ENCODE measurements at regions not wholly inside any gene's neighbourhood (a gene's known extent, or its start where the extent isn't known, plus 50 kb on each side); places are given as distances from the start of the nearest gene placed in this dataset.

DNA sequence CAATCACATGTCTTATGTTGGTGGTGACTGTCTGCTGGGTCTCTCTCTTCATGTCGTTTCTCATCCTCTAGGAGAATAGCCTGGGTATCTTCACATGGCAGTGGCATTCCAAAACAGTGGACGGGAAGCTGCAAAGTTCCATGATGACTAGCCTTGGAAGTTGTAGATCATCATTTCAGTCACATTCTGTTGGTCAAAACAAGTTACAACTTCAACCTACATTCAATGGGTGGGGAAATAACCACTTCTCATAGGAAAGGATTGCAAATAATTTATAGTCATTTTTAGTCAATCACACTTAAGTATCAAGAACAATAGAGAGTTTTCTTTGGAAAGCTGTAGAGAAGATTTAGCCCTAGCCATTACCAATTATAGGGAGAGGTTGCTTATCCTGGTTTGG lies 395.0 kb upstream of the CDH2 start:
- Mint-ChIP-seq H3K9me3 (peaks cover 4% of the 10 kb centered on the region), H3K27me3 (no peaks in the 10 kb centered on the region), H3K4me1 (no peaks in the 10 kb centered on the region), H3K36me3 (ENCODE audit: low read depth) (no peaks in the 10 kb centered on the region), H3K27ac (no peak overlapping the region), H3K4me3 (no peak overlapping the region)
- no peak for TF ChIP-seq CTCF (IDR thresholded peaks at IDR 0.05)
- DNase-seq (no peak), ATAC-seq (ENCODE audit: low read depth) (no peak)
- intact Hi-C loops (cut with micrococcal nuclease), result no loop called here
- ChIA-PET POLR2A (no interaction called here), CTCF (no interaction called here)

- no peaks in the 10 kb centered on the region for H3K27me3 Mint-ChIP-seq
- no peaks in the 10 kb centered on the region for H3K36me3 Mint-ChIP-seq (ENCODE audit: low read depth)
- ChIA-PET POLR2A (no interaction called here), CTCF (no interaction called here)
- peaks cover 3% of the 10 kb centered on the region for H3K9me3 Mint-ChIP-seq
- H3K4me1 Mint-ChIP-seq, result no peaks in the 10 kb centered on the region
- no peak for DNase-seq
- no peak overlapping the region for H3K4me3 Mint-ChIP-seq
- ATAC-seq (ENCODE audit: low read depth), result no peak
- no peak for TF ChIP-seq CTCF (IDR thresholded peaks at IDR 0.05)
- intact Hi-C loops (cut with micrococcal nuclease), result no loop called here
- no peak overlapping the region for H3K27ac Mint-ChIP-seq
These were observed 383.4 kb upstream of the CDH2 start for GRCh38 chr18:28560331-28560730.

- POLR2A ChIA-PET, result no interaction called here
- H3K27me3 Mint-ChIP-seq, result no peaks in the 10 kb centered on the region
- H3K4me1 Mint-ChIP-seq, result no peaks in the 10 kb centered on the region
- intact Hi-C loops (cut with micrococcal nuclease), result no loop called here
- H3K36me3 Mint-ChIP-seq (ENCODE audit: low read depth), result no peaks in the 10 kb centered on the region
- CTCF ChIA-PET, result no interaction called here
- peaks cover 3% of the 10 kb centered on the region for H3K9me3 Mint-ChIP-seq
- no peak for ATAC-seq (ENCODE audit: low read depth)
- H3K4me3 Mint-ChIP-seq, result no peak overlapping the region
- H3K27ac Mint-ChIP-seq, result no peak overlapping the region
- DNase-seq, result no peak
- TF ChIP-seq CTCF (IDR thresholded peaks at IDR 0.05), result no peak
These were observed 382.6 kb upstream of the CDH2 start for GRCh38 chr18:28559511-28559910.

- TF ChIP-seq CTCF (IDR thresholded peaks at IDR 0.05), result no peak
- Mint-ChIP-seq H3K4me1 (no peaks in the 10 kb centered on the region), H3K4me3 (no peak overlapping the region), H3K36me3 (ENCODE audit: low read depth) (no peaks in the 10 kb centered on the region), H3K27me3 (no peaks in the 10 kb centered on the region), H3K9me3 (peaks cover 9% of the 10 kb centered on the region), H3K27ac (no peak overlapping the region)
- DNase-seq (no peak), ATAC-seq (ENCODE audit: low read depth) (no peak)
- intact Hi-C loops (cut with micrococcal nuclease), result no loop called here
- CTCF ChIA-PET, result no interaction called here
- POLR2A ChIA-PET, result no interaction called here
These were observed 365.0 kb upstream of the CDH2 start for GRCh38 chr18:28541934-28542333.

GRCh38 chr18:28541276-28541930 lies 364.5 kb upstream of the CDH2 start:
- Mint-ChIP-seq H3K9me3 (peaks cover 9% of the 10 kb centered on the region), H3K4me1 (no peaks in the 10 kb centered on the region), H3K27ac (no peak overlapping the region), H3K27me3 (no peaks in the 10 kb centered on the region), H3K36me3 (ENCODE audit: low read depth) (no peaks in the 10 kb centered on the region), H3K4me3 (no peak overlapping the region)
- intact Hi-C loops (cut with micrococcal nuclease), result no loop called here
- no peak for TF ChIP-seq CTCF (IDR thresholded peaks at IDR 0.05)
- no peak for DNase-seq
- ATAC-seq (ENCODE audit: low read depth), result no peak
- ChIA-PET POLR2A (no interaction called here), CTCF (no interaction called here)
